ENCODE measurements at regions not wholly inside any gene's neighbourhood (a gene's known extent, or its start where the extent isn't known, plus 50 kb on each side); places are given as distances from the start of the nearest gene placed in this dataset.

GRCh38 chr2:160680294-160680693 lies 186.7 kb upstream of the RBMS1 start:
- ATAC-seq (ENCODE audit: insufficient read depth, low FRiP score) = no peak

DNA sequence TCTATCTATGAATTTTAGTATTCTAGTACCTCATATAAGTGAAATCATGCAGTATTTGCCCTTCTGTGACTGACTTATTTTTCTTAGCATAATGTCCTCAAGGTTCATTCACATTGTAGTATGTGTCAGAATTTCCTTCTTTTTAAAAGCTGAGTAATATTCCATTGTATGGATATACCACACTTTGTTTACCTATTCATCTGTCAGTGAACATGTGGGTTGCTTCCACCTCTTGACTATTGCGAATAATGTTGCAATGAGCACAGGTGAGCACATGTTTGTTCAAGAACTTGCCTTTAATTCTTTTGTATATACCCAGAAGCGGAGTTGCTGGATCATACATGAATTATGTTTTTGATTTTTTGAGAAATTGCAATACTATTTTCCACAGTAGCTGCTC lies 187.4 kb upstream of the RBMS1 start:
- no peak for DNase-seq
- Histone ChIP-seq H3K9ac (ENCODE audit: insufficient read depth in 1 of 2, low read length in 2 of 2) (no peak overlapping the region), H3K4me1 (ENCODE audit: control insufficient read depth in 5 of 5, insufficient read depth in 5 of 5, low read length in 5 of 5) (no peaks in the 10 kb centered on the region), H3K4me3 (no peak overlapping the region), H3K9me3 (ENCODE audit: control insufficient read depth in 4 of 4, insufficient read depth in 3 of 4, low read length in 3 of 4) (no peaks in the 10 kb centered on the region), H3K36me3 (ENCODE audit: control insufficient read depth in 4 of 4, insufficient read depth in 4 of 4, low read length in 4 of 4) (no peaks in the 10 kb centered on the region), H3K27me3 (ENCODE audit: control insufficient read depth in 3 of 3, insufficient read depth in 3 of 3, low read length in 2 of 3) (no peaks in the 10 kb centered on the region), H3K27ac (ENCODE audit: low read depth in 1 of 2, low read length in 1 of 2) (no peak overlapping the region)
- TF ChIP-seq, protein P1, sequence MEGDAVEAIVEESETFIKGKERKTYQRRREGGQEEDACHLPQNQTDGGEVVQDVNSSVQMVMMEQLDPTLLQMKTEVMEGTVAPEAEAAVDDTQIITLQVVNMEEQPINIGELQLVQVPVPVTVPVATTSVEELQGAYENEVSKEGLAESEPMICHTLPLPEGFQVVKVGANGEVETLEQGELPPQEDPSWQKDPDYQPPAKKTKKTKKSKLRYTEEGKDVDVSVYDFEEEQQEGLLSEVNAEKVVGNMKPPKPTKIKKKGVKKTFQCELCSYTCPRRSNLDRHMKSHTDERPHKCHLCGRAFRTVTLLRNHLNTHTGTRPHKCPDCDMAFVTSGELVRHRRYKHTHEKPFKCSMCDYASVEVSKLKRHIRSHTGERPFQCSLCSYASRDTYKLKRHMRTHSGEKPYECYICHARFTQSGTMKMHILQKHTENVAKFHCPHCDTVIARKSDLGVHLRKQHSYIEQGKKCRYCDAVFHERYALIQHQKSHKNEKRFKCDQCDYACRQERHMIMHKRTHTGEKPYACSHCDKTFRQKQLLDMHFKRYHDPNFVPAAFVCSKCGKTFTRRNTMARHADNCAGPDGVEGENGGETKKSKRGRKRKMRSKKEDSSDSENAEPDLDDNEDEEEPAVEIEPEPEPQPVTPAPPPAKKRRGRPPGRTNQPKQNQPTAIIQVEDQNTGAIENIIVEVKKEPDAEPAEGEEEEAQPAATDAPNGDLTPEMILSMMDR (IDR thresholded peaks at IDR 0.05; ENCODE audit: control extremely low read depth, extremely low read depth) = no peak
- WGBS, 2 donors = 96 to 98% methylated on average over 2 of the region's 2 CpGs
- ATAC-seq (ENCODE audit: insufficient read depth, low FRiP score) = no peak

More at GRCh38 chr2:160680294-160680693, 186.7 kb upstream of the RBMS1 start:
- Histone ChIP-seq H3K9me3 (ENCODE audit: control insufficient read depth in 4 of 4, insufficient read depth in 3 of 4, low read length in 3 of 4) (peaks cover 0 to 1% (median 0%) of the 10 kb centered on the region in 4 donors), H3K4me3 (no peak overlapping the region), H3K27ac (ENCODE audit: low read depth in 1 of 2, low read length in 1 of 2) (no peak overlapping the region), H3K36me3 (ENCODE audit: control insufficient read depth in 4 of 4, insufficient read depth in 4 of 4, low read length in 4 of 4) (no peaks in the 10 kb centered on the region), H3K9ac (ENCODE audit: insufficient read depth in 1 of 2, low read length in 2 of 2) (no peak overlapping the region), H3K27me3 (ENCODE audit: control insufficient read depth in 3 of 3, insufficient read depth in 3 of 3, low read length in 2 of 3) (no peaks in the 10 kb centered on the region), H3K4me1 (ENCODE audit: control insufficient read depth in 5 of 5, insufficient read depth in 5 of 5, low read length in 5 of 5) (no peaks in the 10 kb centered on the region)
- TF ChIP-seq, protein P1 (IDR thresholded peaks at IDR 0.05; ENCODE audit: control extremely low read depth, extremely low read depth) = no peak
- no peak for DNase-seq

- Histone ChIP-seq H3K4me1 (ENCODE audit: control insufficient read depth in 5 of 5, insufficient read depth in 5 of 5, low read length in 5 of 5) (peaks cover 0 to 7% (median 0%) of the 10 kb centered on the region in 5 donors), H3K9me3 (ENCODE audit: control insufficient read depth in 4 of 4, insufficient read depth in 3 of 4, low read length in 3 of 4) (no peaks in the 10 kb centered on the region), H3K27me3 (ENCODE audit: control insufficient read depth in 3 of 3, insufficient read depth in 3 of 3, low read length in 2 of 3) (no peaks in the 10 kb centered on the region), H3K9ac (ENCODE audit: insufficient read depth in 1 of 2, low read length in 2 of 2) (no peak overlapping the region), H3K27ac (ENCODE audit: low read depth in 1 of 2, low read length in 1 of 2) (no peak overlapping the region), H3K36me3 (ENCODE audit: control insufficient read depth in 4 of 4, insufficient read depth in 4 of 4, low read length in 4 of 4) (no peaks in the 10 kb centered on the region), H3K4me3 (no peak overlapping the region)
- no peak for DNase-seq
- WGBS, 2 donors = 89 to 93% methylated on average over 3 of the region's 3 CpGs
- TF ChIP-seq, protein P1 (IDR thresholded peaks at IDR 0.05; ENCODE audit: control extremely low read depth, extremely low read depth) = no peak
- ATAC-seq (ENCODE audit: insufficient read depth, low FRiP score) = no peak
These were observed 189.6 kb upstream of the RBMS1 start for GRCh38 chr2:160683206-160683605.

GRCh38 chr2:160687629-160688028 lies 194.0 kb upstream of the RBMS1 start:
- no peak overlapping the region for H3K4me3 ChIP-seq
- H3K4me1 ChIP-seq (ENCODE audit: control insufficient read depth in 5 of 5, insufficient read depth in 5 of 5, low read length in 5 of 5) = peaks cover 0 to 7% (median 0%) of the 10 kb centered on the region in 5 donors
- H3K9ac ChIP-seq (ENCODE audit: insufficient read depth in 1 of 2, low read length in 2 of 2) = no peak overlapping the region
- WGBS, 2 donors = 79 to 80% methylated on average over 7 of the region's 7 CpGs
- no peaks in the 10 kb centered on the region for H3K27me3 ChIP-seq (ENCODE audit: control insufficient read depth in 3 of 3, insufficient read depth in 3 of 3, low read length in 2 of 3)
- TF ChIP-seq, protein P1 (IDR thresholded peaks at IDR 0.05; ENCODE audit: control extremely low read depth, extremely low read depth) = no peak
- ATAC-seq (ENCODE audit: insufficient read depth, low FRiP score) = no peak
- H3K36me3 ChIP-seq (ENCODE audit: control insufficient read depth in 4 of 4, insufficient read depth in 4 of 4, low read length in 4 of 4) = no peaks in the 10 kb centered on the region
- DNase-seq = no peak
- H3K9me3 ChIP-seq (ENCODE audit: control insufficient read depth in 4 of 4, insufficient read depth in 3 of 4, low read length in 3 of 4) = no peaks in the 10 kb centered on the region
- H3K27ac ChIP-seq (ENCODE audit: low read depth in 1 of 2, low read length in 1 of 2) = no peak overlapping the region
